GM12864 (cell line): ENCODE measurements at regions not wholly inside any gene's neighbourhood (a gene's known extent, or its start where the extent isn't known, plus 50 kb on each side); places are given as distances from the start of the nearest gene placed in this dataset.

ENCODE experiments used
- DNase-seq: peaks from one replicate; pipeline ENCODE4 v3.0.0-alpha.2; 2011; ENCODE audit warnings: low read depth
- H3K4me3 ChIP-seq: 2 replicates; pipeline ENCODE4 v1.5.1; 2011; ENCODE audit warnings: mild to moderate bottlenecking, low read depth, low read length, control low read depth
- TF ChIP-seq, protein P1 (sequence below): IDR thresholded peaks from 2 replicates; pipeline ENCODE4 v1.5.1; 2011; ENCODE audit warnings: low read depth, mild to moderate bottlenecking, moderate library complexity, low read length, control low read depth, inconsistent platforms; ENCODE audit errors: missing control alignments

DNA sequence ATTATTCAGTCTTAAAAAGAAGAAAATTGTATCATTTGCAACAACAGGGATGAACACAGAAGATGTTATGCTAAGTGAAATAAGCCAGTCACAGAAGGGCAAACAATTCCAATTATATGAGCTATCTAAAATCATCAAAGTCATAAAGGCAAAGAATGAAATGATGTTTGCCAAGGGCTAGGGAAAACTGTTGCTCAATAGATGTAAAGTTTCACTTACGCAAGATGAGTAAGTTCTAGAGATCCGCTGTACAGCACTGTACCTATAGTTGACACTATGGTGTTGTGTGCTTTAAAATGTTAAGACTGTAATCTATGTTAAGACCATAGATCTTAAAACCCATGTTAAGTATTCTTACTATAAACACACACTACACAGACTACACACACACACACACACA, 904.6 kb upstream of the LRRN3 start:
- TF ChIP-seq, protein P1, sequence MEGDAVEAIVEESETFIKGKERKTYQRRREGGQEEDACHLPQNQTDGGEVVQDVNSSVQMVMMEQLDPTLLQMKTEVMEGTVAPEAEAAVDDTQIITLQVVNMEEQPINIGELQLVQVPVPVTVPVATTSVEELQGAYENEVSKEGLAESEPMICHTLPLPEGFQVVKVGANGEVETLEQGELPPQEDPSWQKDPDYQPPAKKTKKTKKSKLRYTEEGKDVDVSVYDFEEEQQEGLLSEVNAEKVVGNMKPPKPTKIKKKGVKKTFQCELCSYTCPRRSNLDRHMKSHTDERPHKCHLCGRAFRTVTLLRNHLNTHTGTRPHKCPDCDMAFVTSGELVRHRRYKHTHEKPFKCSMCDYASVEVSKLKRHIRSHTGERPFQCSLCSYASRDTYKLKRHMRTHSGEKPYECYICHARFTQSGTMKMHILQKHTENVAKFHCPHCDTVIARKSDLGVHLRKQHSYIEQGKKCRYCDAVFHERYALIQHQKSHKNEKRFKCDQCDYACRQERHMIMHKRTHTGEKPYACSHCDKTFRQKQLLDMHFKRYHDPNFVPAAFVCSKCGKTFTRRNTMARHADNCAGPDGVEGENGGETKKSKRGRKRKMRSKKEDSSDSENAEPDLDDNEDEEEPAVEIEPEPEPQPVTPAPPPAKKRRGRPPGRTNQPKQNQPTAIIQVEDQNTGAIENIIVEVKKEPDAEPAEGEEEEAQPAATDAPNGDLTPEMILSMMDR, result no peak
- no peak for DNase-seq
- H3K4me3 ChIP-seq, result no peak overlapping the region

DNA sequence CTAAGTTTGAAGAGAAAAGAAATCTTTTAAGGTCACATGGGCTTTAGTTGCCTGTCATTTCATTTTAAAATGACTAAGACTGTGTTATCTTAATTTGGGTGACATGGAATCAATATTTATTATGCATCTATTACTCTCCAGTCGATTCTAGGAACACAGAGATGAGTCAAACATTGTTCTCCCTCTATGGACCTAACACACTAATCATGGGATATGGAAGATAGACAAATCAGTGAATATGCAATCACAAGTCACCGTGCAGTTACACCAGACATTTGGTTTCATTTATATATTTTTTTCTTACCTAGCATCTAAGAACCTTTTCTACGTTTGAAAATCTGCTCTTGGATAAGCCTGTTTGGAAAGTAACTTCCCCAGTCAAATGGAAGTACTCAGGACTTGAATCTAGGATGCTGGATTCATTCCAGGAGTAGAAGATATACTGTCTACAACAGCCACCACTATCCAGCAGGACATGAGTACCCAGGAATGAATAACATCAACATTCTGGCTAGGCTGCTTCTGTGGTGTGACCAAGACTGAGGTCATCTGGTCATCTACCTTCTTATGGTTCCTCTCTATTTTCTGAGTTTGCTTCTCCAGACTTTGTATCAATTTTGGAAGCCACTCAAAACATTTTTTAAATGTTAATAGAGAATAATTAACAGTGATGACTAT, 902.9 kb upstream of the LRRN3 start:
- H3K4me3 ChIP-seq, result no peak overlapping the region
- no peak for DNase-seq
- TF ChIP-seq, protein P1, result no peak

DNA sequence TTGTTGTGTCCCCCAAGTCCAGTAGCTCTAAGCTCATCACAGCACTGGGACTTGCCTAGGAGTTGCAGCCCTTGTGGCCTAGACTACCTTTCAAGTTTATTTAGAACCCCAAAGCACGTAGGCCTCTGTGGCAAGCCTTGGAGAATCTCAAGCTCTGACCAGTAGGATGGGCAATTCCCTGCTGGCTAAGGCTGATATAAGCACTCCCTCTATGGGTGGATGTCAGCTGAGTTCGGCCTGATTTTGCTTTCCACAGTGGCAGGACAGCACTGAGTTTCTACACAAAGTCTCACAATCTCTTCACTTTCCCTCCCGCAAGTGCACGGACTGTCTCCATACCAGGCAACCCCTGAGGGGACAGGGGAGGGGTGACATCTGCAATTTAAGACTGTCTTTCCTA, 886.4 kb upstream of the LRRN3 start:
- no peak for DNase-seq
- TF ChIP-seq, protein P1, result no peak
- H3K4me3 ChIP-seq, result no peak overlapping the region

DNA sequence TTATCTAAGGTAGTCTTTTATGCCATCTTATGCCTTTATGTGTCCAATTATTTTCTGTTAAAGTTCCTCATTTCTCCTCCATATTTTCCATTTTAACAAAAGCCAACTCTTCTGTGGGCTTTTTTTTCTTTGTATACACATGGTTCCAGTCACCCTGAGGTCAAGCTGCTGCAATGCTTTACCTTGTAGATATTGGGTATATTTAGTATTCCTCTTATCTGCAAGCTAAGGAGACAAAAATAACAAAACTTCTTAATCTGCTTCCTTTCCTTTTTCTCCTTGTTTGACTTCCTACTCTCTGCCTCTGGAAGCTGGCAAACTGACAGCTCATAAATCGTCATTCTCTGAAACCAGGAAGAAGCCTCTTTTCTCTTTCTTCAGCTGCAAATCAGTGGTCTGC, 885.0 kb upstream of the LRRN3 start:
- no peak overlapping the region for H3K4me3 ChIP-seq

DNA sequence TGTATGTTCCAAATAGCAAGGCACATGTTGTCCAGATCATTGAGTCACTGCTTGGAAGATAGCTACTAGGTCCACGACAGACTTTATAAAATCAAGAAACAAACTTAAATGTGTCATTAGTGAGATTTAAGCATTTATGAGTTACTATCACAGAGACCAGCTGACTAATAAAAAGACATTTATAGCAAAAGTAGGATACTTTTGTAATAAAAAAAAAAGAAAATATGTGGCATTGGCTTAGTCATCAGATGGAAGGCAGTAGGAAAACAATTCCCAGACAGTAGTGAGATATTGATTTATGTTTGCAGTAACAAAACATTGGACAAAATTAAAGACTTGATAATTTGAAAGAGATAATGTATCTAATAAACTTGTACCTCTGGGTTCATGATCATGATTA, 881.0 kb upstream of the LRRN3 start:
- DNase-seq, result no peak
- TF ChIP-seq, protein P1, result no peak
- H3K4me3 ChIP-seq, result no peak overlapping the region

More for the DNA sequence above, 885.0 kb upstream of the LRRN3 start:
- DNase-seq, result no peak
- TF ChIP-seq, protein P1, result no peak

DNA sequence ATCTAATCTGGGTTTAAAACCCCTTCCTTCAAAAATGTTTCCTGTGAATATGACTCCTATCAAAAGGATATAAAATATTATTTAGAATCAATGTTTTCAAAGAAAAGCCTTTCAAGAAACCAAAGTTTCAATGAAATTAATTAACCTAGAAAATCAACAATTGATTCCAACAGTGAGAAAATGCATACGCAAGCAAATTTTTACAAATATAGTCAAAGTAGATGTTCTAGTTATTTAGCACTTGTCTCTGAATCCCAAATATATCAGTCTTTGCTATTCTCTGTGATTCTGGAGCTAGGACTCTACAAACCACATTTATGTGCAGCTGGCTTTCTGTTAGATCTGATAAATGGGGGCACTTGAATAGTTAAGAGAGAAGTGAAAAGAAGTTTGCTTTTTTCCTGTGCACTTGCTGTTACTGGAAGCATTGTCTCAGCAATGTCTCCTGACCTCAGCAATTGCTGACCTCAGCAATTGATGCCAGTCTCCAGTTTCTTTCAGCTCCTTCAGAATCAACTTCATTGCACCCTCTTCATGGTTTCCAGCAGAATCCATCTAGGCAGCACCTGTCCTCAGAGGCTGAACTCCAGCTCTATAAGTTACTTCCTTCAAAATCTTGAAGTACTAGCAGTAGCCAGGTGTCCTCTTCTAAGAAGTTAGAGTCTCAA, 879.9 kb upstream of the LRRN3 start:
- DNase-seq, result no peak
- H3K4me3 ChIP-seq, result no peak overlapping the region
- TF ChIP-seq, protein P1, result no peak

DNA sequence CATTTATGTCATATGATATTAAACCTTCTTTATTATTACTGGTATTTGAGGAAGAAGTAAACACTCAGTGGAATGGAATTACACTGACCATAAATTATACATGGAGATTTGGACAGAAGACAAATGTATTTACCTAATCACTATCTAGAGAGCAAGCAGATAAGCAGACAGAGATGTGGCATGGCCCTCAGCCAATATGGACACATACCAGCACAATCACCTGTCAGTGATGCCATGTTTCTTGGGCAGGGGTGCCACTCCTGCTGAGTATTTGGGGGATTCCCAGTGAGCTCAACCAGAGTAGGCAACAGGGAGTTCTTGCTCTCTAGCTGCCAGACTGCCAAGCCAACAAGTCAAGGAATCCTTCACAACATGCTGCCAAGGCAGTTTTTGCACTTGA, 866.3 kb upstream of the LRRN3 start:
- DNase-seq, result no peak
- TF ChIP-seq, protein P1, result no peak
- no peak overlapping the region for H3K4me3 ChIP-seq
